Esophagus squamous epithelium (tissue), 4 donors: ENCODE measurements at regions not wholly inside any gene's neighbourhood (a gene's known extent, or its start where the extent isn't known, plus 50 kb on each side); places are given as distances from the start of the nearest gene placed in this dataset.

Source experiments
- CTCF ChIP-seq, 6 experiments: fragments of 450-650 bp in 4 of 6; fragments of 200-600 bp in 2 of 6; sonication (generic) in 2 of 6; IDR thresholded peaks; one replicate each; pipeline ENCODE4 v1.5.1; 2016 to 2019; ENCODE audit warnings: antibody characterized with exemption in 6 of 6, mild to moderate bottlenecking in 4 of 6, moderate library complexity in 4 of 6
- POLR2A ChIP-seq, 4 donors: fragments of 450-650 bp; IDR thresholded peaks; one replicate each; pipeline ENCODE4 v1.6.1; 2017; ENCODE audit warnings: antibody characterized with exemption in 4 of 4, mild to moderate bottlenecking in 4 of 4, moderate library complexity in 3 of 4

GRCh38 chr14:98223106-98223505 is 1048.9 kb downstream of the BCL11B start:
- no peak for TF ChIP-seq CTCF (IDR thresholded peaks at IDR 0.05)
- no peak for TF ChIP-seq POLR2A (IDR thresholded peaks at IDR 0.05)
